ENCODE measurements at regions not wholly inside any gene's neighbourhood (a gene's known extent, or its start where the extent isn't known, plus 50 kb on each side); places are given as distances from the start of the nearest gene placed in this dataset.

DNA sequence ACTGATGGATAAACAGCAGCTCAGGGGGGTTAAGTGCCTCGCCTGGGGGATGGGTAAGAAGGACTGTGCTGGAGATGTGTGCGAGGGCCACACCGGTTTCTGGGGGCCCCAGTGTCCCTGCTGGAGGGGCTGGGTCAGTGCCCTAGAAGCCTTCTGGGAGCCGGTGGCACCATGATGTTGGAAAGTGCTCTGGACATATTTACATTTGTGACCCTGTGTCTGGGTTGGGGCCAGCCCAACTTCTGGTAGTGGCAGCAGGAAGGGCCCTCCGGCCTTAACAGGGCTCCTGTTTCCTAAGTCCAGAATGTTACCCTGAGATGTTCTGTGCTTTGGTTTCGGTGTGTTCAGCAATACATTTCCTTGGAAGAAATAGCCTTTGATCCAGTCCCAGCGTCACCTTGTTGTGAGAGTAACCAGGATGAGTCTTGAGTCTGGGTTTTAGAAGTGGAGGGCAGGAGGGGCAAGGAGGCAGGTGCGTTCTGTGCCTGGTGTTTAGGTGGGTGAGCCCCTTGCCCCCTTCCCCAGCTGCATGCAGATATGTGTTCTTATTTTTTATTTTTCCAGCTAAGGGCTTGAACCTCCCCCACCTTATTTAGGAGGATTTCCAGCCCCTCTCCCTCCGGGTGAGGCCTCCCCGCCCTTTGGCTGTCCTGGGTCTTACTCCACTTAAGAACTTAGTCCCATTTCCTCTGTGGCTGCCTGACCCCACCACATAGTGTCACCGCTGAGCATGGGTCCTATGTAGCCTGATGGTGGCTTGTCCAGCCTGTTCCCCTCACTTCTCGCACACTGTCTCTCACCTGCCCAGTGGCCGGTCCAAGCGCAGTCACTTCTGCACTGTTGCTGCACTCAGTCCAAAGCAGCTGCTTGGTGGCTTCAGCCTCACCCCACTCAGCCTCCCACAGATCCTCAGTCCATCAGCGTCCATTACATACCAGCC is 132.7 kb upstream of the HS6ST1 start:
- DNase-seq: no peak

DNA sequence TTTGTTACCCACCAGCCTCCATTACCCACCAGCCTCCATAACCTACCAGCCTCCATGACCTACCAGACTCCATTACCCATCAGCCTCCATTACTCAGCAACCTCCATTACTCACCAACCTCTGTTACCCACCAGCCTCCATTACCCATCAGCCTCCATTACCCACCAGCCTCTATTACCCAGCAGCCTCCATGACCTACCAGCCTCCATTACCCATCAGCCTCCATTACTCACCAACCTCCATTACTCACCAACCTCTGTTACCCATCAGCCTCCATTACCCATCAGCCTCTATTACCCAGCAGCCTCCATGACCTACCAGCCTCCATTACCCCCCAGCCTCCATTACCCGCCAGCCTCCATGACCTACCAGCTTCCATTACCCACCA is 133.3 kb upstream of the HS6ST1 start:
- no peak for DNase-seq

- DNase-seq: no peak
Measured at GRCh38 chr2:128452536-128453530, 134.2 kb upstream of the HS6ST1 start.

GRCh38 chr2:128454980-128455720 is 136.5 kb upstream of the HS6ST1 start:
- no peak for DNase-seq

GRCh38 chr2:128455721-128456050 is 137.0 kb upstream of the HS6ST1 start:
- DNase-seq: no peak

DNA sequence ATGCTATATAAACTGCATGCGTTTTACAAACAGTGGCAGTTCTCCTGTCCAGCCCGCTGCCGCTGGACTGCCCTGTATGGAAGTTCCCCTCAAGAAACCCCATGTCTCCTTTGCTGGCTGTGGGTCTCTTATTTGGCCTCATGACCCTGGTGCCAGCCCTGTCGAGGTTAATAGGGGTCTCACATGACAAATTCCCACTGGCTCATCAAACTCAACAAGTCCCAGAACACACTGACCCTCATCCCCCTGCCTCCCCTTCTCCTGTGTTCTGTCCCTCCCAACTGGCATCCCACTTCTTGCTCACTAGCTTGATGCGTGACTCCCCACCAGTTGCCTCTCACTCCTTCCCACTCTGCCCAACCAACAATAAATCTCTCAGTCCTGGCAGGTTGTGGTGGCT is 137.6 kb upstream of the HS6ST1 start:
- DNase-seq: no peak

DNA sequence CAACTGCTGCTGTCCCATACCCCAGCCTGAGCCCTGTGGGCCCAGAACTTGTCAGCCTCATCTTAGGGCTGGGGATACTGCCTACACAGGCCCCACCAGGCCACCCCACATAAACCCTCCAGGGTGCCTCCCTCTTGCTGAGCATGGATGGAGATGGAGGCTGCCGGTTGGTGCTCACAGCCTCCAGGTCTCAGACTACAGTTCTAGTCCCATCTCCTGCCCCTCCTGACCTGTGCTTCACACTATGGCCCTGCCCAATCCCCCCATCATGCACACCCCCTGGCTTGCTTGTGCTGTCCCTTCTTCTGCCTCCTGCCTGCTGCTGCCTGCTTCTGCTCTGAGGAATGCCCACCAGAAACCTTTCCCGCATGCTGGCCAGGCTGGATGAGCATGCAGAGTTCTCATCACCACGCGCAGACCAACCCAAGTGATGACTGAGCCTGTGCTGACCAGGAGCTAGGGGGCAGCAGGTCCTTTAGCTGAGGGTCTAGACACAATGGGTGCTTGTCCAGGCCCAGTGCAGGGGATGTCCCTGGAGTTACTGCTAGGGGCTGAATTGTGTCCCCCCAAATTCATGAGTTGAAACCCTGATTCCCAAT is 138.4 kb upstream of the HS6ST1 start:
- DNase-seq: no peak

- no peak for DNase-seq
Measured at GRCh38 chr2:128457716-128458115, 139.0 kb upstream of the HS6ST1 start.

- DNase-seq: no peak
Measured at GRCh38 chr2:128458505-128458904, 139.8 kb upstream of the HS6ST1 start.

DNA sequence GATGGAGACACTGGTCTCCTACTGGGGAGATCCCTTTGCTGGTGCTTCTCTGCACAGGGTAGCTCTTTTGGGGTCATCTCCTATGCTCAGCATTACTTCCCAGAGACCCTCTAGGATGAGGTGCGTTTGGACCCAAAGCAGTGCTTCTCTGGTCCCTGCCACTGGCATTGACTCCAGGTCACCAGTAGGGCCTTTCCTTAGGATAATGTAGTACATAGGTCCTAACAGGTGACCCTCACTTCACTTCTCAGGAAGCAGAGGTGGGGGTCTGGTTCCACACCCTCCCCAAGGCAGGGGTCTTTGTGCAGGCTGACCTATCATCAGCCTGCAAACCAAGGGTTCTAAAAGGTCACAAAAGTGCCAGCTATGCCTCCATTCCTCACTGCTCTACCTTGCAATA is 145.8 kb upstream of the HS6ST1 start:
- DNase-seq: no peak

GRCh38 chr2:128465246-128466170 is 146.8 kb upstream of the HS6ST1 start:
- no peak for DNase-seq

GRCh38 chr2:128466376-128466775 is 147.7 kb upstream of the HS6ST1 start:
- DNase-seq: no peak

DNA sequence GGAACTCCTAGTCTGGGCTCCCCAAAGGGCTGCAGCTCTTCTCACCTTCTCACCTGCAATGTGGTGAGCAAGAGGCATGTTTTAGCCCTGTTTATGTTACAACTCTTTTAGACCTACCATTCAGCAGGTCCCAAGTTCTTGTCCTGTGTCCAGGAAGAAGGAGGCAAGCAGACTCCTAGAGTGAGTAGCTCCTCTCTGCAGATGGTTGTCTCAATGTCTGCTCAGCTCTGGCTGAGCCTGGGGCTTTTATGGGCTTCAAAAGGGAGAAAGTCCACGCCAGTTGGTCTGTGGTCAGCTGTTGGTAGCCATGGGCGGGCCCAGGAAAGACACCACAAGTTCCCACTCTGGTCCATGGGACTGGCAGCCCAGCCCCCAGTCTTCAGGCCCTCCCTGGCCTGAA is 148.1 kb upstream of the HS6ST1 start:
- DNase-seq: no peak

GRCh38 chr2:128467321-128467969 is 148.8 kb upstream of the HS6ST1 start:
- DNase-seq: no peak

DNA sequence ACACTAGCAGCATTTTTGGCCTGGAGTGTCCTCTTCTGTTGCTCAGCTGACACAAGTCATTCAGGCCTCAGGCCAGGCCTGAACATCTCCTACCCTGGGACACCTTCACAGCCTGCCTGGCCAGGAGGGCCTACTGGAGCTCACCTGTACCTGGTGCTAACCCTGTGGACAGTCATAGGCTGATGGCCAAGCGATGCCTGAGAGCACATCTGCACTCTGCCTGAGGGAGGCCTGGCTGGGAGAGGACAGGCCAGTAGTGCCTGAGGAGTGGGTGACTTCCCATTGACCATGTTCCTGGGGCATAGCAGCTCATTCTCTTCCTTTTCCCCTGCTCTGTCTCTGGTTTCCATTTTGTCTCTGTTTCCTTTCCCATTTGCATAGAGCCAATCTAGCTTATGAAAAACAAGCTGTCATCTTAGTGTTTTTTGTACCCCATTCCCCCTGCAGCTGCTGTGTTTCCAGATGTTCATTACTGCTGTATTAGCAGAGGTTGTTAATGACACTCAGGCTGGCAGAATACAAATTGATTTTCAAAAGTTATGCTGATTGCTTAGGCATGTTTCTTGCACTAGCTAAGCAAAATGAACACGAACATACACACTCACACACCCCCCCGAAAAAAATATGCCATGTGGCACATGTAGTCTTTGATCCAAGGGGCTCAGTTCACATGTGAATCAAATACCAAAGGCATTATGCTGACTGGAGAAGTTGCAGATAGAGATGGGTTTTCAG is 149.7 kb upstream of the HS6ST1 start:
- no peak for DNase-seq

DNA sequence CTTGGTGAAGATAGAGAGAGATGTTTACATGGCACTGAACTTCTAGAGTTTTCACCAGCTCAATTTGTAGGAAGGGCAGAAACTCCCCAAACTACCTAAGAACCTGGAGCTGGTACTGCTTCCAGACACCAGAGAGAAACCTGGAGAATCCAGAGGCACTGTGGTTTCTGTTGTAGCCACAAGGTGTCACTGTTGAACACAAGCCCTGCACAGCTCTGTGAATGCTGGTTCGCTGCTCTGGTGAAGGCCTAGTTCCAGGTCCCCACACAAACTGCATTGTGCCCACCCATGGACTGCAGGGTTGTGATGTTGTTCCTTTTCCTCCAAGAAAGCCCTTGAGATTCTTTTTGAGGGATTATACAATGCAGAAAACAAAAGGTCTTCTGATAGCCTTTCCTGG is 150.5 kb upstream of the HS6ST1 start:
- DNase-seq: no peak

- DNase-seq: no peak
Measured at GRCh38 chr2:128469875-128470274, 151.2 kb upstream of the HS6ST1 start.

GRCh38 chr2:128472789-128473174 is 154.1 kb upstream of the HS6ST1 start:
- DNase-seq: no peak

- DNase-seq: no peak
Measured at GRCh38 chr2:128473175-128474035, 154.7 kb upstream of the HS6ST1 start.

Data from DMS79 (cell line).